Spinal cord (tissue), 9 donors: ENCODE measurements at regions not wholly inside any gene's neighbourhood (a gene's known extent, or its start where the extent isn't known, plus 50 kb on each side); places are given as distances from the start of the nearest gene placed in this dataset.

Experiments used
- DNase-seq, 6 donors: peaks; one replicate each; pipeline versions ENCODE4 v3.0.0 to v3.0.0-alpha.2; 2013 to 2015; ENCODE audit warnings: low spot score in 6 of 6, low read depth in 4 of 6
- H3K27ac ChIP-seq: one replicate; pipeline ENCODE4 v1.5.1; 2013; ENCODE audit warnings: low read depth, low read length, control low read depth
- H3K27me3 ChIP-seq: one replicate; pipeline ENCODE4 v1.6.1; 2013; ENCODE audit warnings: low read length; ENCODE audit not compliant: control insufficient read depth, insufficient read depth
- H3K36me3 ChIP-seq: one replicate; pipeline ENCODE4 v1.6.1; 2013; ENCODE audit warnings: low read length; ENCODE audit not compliant: control insufficient read depth, insufficient read depth
- H3K4me1 ChIP-seq: one replicate; pipeline ENCODE4 v1.6.1; 2013; ENCODE audit warnings: low read length; ENCODE audit not compliant: control insufficient read depth, insufficient read depth
- H3K4me3 ChIP-seq: one replicate; pipeline ENCODE4 v1.5.1; 2013; ENCODE audit warnings: low read depth, low read length, control low read depth
- H3K9me3 ChIP-seq: one replicate; pipeline ENCODE4 v1.6.1; 2013; ENCODE audit warnings: low read length; ENCODE audit not compliant: control insufficient read depth, insufficient read depth
- WGBS: methylation state at CpG from one replicate; pipeline ENCODE4 v1.1.5; 2013; ENCODE audit warnings: missing lambda C conversion rate; ENCODE audit not compliant: insufficient coverage; 5-methylcytosine and 5-hydroxymethylcytosine counted together
- donor health status: healthy.

GRCh38 chr5:104283136-104283535, 720.5 kb upstream of the NUDT12 start:
- Histone ChIP-seq H3K27ac (no peak overlapping the region), H3K27me3 (no peaks in the 10 kb centered on the region), H3K4me1 (no peaks in the 10 kb centered on the region), H3K9me3 (no peaks in the 10 kb centered on the region), H3K36me3 (no peaks in the 10 kb centered on the region), H3K4me3 (no peak overlapping the region)
- DNase-seq = no peak
- WGBS = no CpG with 5 or more reads among the region's 1 CpG

GRCh38 chr5:104273725-104274124, 711.1 kb upstream of the NUDT12 start:
- DNase-seq = no peak
- Histone ChIP-seq H3K27me3 (no peaks in the 10 kb centered on the region), H3K27ac (no peak overlapping the region), H3K4me3 (no peak overlapping the region), H3K9me3 (no peaks in the 10 kb centered on the region), H3K36me3 (no peaks in the 10 kb centered on the region), H3K4me1 (no peaks in the 10 kb centered on the region)
- no CpG with 5 or more reads among the region's 2 CpGs for WGBS

GRCh38 chr5:104267320-104268015, 704.9 kb upstream of the NUDT12 start:
- no peaks in the 10 kb centered on the region for H3K36me3 ChIP-seq
- H3K27ac ChIP-seq = no peak overlapping the region
- no peaks in the 10 kb centered on the region for H3K27me3 ChIP-seq
- no peak overlapping the region for H3K4me3 ChIP-seq
- H3K4me1 ChIP-seq = no peaks in the 10 kb centered on the region
- 38% methylated on average over 1 of the region's 3 CpGs for WGBS
- no peaks in the 10 kb centered on the region for H3K9me3 ChIP-seq
- peak in 3 of 6 donors; percentile 9 to 82 (median 22) for DNase-seq

GRCh38 chr5:104266161-104266560, 703.6 kb upstream of the NUDT12 start:
- no peak overlapping the region for H3K4me3 ChIP-seq
- H3K4me1 ChIP-seq = no peaks in the 10 kb centered on the region
- no peaks in the 10 kb centered on the region for H3K9me3 ChIP-seq
- no peaks in the 10 kb centered on the region for H3K27me3 ChIP-seq
- DNase-seq = no peak
- no peaks in the 10 kb centered on the region for H3K36me3 ChIP-seq
- no CpG with 5 or more reads among the region's 1 CpG for WGBS
- no peak overlapping the region for H3K27ac ChIP-seq

- H3K4me1 ChIP-seq = no peaks in the 10 kb centered on the region
- H3K9me3 ChIP-seq = no peaks in the 10 kb centered on the region
- H3K27ac ChIP-seq = no peak overlapping the region
- H3K4me3 ChIP-seq = no peak overlapping the region
- H3K36me3 ChIP-seq = no peaks in the 10 kb centered on the region
- no peaks in the 10 kb centered on the region for H3K27me3 ChIP-seq
- WGBS = no CpG with 5 or more reads among the region's 1 CpG
- DNase-seq = no peak
Observed at GRCh38 chr5:104265531-104266140, 703.0 kb upstream of the NUDT12 start.

GRCh38 chr5:104247260-104247659, 684.7 kb upstream of the NUDT12 start:
- 95% methylated on average over 2 of the region's 3 CpGs for WGBS
- no peak for DNase-seq
- Histone ChIP-seq H3K9me3 (no peaks in the 10 kb centered on the region), H3K4me1 (no peaks in the 10 kb centered on the region), H3K27ac (no peak overlapping the region), H3K36me3 (no peaks in the 10 kb centered on the region), H3K27me3 (no peaks in the 10 kb centered on the region), H3K4me3 (no peak overlapping the region)

- Histone ChIP-seq H3K4me1 (no peaks in the 10 kb centered on the region), H3K27me3 (no peaks in the 10 kb centered on the region), H3K9me3 (no peaks in the 10 kb centered on the region), H3K27ac (no peak overlapping the region), H3K4me3 (no peak overlapping the region), H3K36me3 (no peaks in the 10 kb centered on the region)
- DNase-seq = peak; percentile 7 to 87 (median 40)
- 46% methylated on average over 3 of the region's 4 CpGs for WGBS
Observed at GRCh38 chr5:104241046-104241445, 678.5 kb upstream of the NUDT12 start.

- WGBS = no CpG with 5 or more reads among the region's 5 CpGs
Observed at GRCh38 chr5:104237586-104237985, 675.0 kb upstream of the NUDT12 start.

GRCh38 chr5:104223885-104224773, 661.5 kb upstream of the NUDT12 start:
- no peaks in the 10 kb centered on the region for H3K27me3 ChIP-seq
- no peak for DNase-seq
- no peak overlapping the region for H3K4me3 ChIP-seq
- no peaks in the 10 kb centered on the region for H3K9me3 ChIP-seq
- H3K4me1 ChIP-seq = no peaks in the 10 kb centered on the region
- H3K36me3 ChIP-seq = no peaks in the 10 kb centered on the region
- WGBS = 97% methylated on average over 20 of the region's 20 CpGs
- no peak overlapping the region for H3K27ac ChIP-seq

More at GRCh38 chr5:104237586-104237985, 675.0 kb upstream of the NUDT12 start:
- H3K36me3 ChIP-seq = no peaks in the 10 kb centered on the region
- no peak overlapping the region for H3K4me3 ChIP-seq
- no peaks in the 10 kb centered on the region for H3K4me1 ChIP-seq
- DNase-seq = no peak
- H3K27me3 ChIP-seq = no peaks in the 10 kb centered on the region
- H3K27ac ChIP-seq = no peak overlapping the region
- H3K9me3 ChIP-seq = no peaks in the 10 kb centered on the region
